ENCODE measurements at regions not wholly inside any gene's neighbourhood (a gene's known extent, or its start where the extent isn't known, plus 50 kb on each side); places are given as distances from the start of the nearest gene placed in this dataset.

GRCh38 chr16:25633549-25633948 is 58.2 kb upstream of the HS3ST4 start:
- Histone ChIP-seq H3K9me3 (no peaks in the 10 kb centered on the region), H3K9ac (no peak overlapping the region), H3K4me3 (ENCODE audit: low read depth in 2 of 2, low read length in 1 of 2) (no peak overlapping the region), H3K79me2 (ENCODE audit: insufficient read depth) (no peaks in the 10 kb centered on the region), H3K4me2 (no peak overlapping the region), H3K9me2 (no peaks in the 10 kb centered on the region), H3K27me3 (ENCODE audit: insufficient read depth) (no peaks in the 10 kb centered on the region), H2AFZ (ENCODE audit: low read depth) (no peak overlapping the region), H4K20me1 (ENCODE audit: insufficient read depth) (no peaks in the 10 kb centered on the region), H3K36me3 (replicated peaks in 1 of 2; ENCODE audit: control insufficient read depth in 1 of 2, insufficient read depth in 2 of 2, low read length in 1 of 2) (no peaks in the 10 kb centered on the region), H3K27ac (ENCODE audit: low read depth in 2 of 2, low read length in 1 of 2) (no peak overlapping the region), H3F3A (replicated peaks; ENCODE audit: insufficient read depth) (no peaks in the 10 kb centered on the region), H3K4me1 (ENCODE audit: control insufficient read depth in 1 of 2, insufficient read depth in 2 of 2, low read depth in 1 of 2, low read length in 1 of 2) (no peaks in the 10 kb centered on the region)
- POLR2A ChIA-PET = no interaction called here
- TF ChIP-seq NRF1 (IDR thresholded peaks at IDR 0.05; ENCODE audit: low read depth, low read length) (no peak), POLR2AphosphoS5 (IDR thresholded peaks at IDR 0.05; ENCODE audit: low read depth, low read length) (no peak), FOSL2 (IDR thresholded peaks at IDR 0.05; ENCODE audit: borderline replicate concordance, low read depth) (peak; percentile 51; the same call in 1 of the 2 replicates)
- 0% methylated on average over 2 of the region's 2 CpGs for WGBS (ENCODE audit: low lambda C conversion rate)
- CTCF ChIA-PET = interaction anchor here (0.8 to 1.1 kb wide), 2 partner anchors 10 to 13 kb away, joined by 3 to 4 read pairs; no protein-coding TSS in a partner anchor
- no peak for DNase-seq

GRCh38 chr16:25628766-25629165 is 63.0 kb upstream of the HS3ST4 start:
- CTCF ChIA-PET = no interaction called here
- no peaks in the 10 kb centered on the region for H3F3A ChIP-seq (replicated peaks; ENCODE audit: insufficient read depth)
- 9% methylated on average over 2 of the region's 2 CpGs for WGBS (ENCODE audit: low lambda C conversion rate)

DNA sequence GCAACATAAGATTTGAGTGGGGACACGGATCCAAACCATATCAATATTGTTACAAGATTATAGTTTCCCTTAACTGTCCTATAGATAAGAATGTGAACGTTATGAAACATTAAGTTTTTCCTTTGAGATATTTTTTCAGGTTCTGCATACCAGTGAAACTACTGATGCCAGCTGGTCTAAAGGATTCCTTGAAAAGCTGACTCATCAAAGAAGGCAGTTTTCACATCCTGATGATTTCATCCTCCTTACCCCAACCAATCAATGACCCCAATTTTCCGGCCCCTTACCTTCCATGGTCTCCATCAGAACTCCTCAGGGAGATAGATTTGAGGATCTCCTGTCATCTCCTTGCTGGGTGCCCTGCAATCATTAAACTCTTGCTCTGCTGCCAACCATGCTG is 64.1 kb upstream of the HS3ST4 start:
- POLR2A ChIA-PET = no interaction called here
- TF ChIP-seq NRF1 (IDR thresholded peaks at IDR 0.05; ENCODE audit: low read depth, low read length) (no peak), RAD21 (IDR thresholded peaks at IDR 0.05; ENCODE audit: low read length) (no peak), POLR2AphosphoS5 (IDR thresholded peaks at IDR 0.05; ENCODE audit: low read depth, low read length) (no peak), TAF1 (IDR thresholded peaks at IDR 0.05; ENCODE audit: borderline replicate concordance, low read depth, low read length) (no peak), RCOR1 (IDR thresholded peaks at IDR 0.05; ENCODE audit: low read length) (no peak), MAX (IDR thresholded peaks at IDR 0.05; ENCODE audit: low read depth) (no peak), SIN3A (IDR thresholded peaks at IDR 0.05; ENCODE audit: borderline replicate concordance, low read depth, low read length) (no peak), NFIC (IDR thresholded peaks at IDR 0.05; ENCODE audit: borderline replicate concordance) (no peak), JUND (IDR thresholded peaks at IDR 0.05) (no peak), FOSL2 (IDR thresholded peaks at IDR 0.05; ENCODE audit: borderline replicate concordance, low read depth) (no peak), GABPA (IDR thresholded peaks at IDR 0.05; ENCODE audit: low read depth) (no peak), SMC3 (IDR thresholded peaks at IDR 0.05; ENCODE audit: low read depth, low read length) (no peak), ELF1 (IDR thresholded peaks at IDR 0.05) (no peak), GATA2 (CRISPR knock-in tag; IDR thresholded peaks at IDR 0.05) (no peak), FOXM1 (IDR thresholded peaks at IDR 0.05; ENCODE audit: low read depth) (no peak)
- TF ChIP-seq, protein P1, sequence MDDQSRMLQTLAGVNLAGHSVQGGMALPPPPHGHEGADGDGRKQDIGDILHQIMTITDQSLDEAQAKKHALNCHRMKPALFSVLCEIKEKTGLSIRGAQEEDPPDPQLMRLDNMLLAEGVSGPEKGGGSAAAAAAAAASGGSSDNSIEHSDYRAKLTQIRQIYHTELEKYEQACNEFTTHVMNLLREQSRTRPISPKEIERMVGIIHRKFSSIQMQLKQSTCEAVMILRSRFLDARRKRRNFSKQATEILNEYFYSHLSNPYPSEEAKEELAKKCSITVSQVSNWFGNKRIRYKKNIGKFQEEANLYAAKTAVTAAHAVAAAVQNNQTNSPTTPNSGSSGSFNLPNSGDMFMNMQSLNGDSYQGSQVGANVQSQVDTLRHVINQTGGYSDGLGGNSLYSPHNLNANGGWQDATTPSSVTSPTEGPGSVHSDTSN (IDR thresholded peaks at IDR 0.05) = no peak
- TF ChIP-seq, protein P2, sequence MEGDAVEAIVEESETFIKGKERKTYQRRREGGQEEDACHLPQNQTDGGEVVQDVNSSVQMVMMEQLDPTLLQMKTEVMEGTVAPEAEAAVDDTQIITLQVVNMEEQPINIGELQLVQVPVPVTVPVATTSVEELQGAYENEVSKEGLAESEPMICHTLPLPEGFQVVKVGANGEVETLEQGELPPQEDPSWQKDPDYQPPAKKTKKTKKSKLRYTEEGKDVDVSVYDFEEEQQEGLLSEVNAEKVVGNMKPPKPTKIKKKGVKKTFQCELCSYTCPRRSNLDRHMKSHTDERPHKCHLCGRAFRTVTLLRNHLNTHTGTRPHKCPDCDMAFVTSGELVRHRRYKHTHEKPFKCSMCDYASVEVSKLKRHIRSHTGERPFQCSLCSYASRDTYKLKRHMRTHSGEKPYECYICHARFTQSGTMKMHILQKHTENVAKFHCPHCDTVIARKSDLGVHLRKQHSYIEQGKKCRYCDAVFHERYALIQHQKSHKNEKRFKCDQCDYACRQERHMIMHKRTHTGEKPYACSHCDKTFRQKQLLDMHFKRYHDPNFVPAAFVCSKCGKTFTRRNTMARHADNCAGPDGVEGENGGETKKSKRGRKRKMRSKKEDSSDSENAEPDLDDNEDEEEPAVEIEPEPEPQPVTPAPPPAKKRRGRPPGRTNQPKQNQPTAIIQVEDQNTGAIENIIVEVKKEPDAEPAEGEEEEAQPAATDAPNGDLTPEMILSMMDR (IDR thresholded peaks at IDR 0.05) = no peak

More at GRCh38 chr16:25628766-25629165, 63.0 kb upstream of the HS3ST4 start:
- TF ChIP-seq TCF12 (IDR thresholded peaks at IDR 0.05) (no peak), FOXM1 (IDR thresholded peaks at IDR 0.05; ENCODE audit: low read depth) (no peak), FOSL2 (IDR thresholded peaks at IDR 0.05; ENCODE audit: borderline replicate concordance, low read depth) (no peak), GABPA (IDR thresholded peaks at IDR 0.05; ENCODE audit: low read depth) (no peak), EZH2phosphoT487 (IDR thresholded peaks at IDR 0.05; ENCODE audit: borderline replicate concordance, low read depth) (no peak), EP300 (IDR thresholded peaks at IDR 0.05; ENCODE audit: borderline replicate concordance in 1 of 2, low read depth in 1 of 2, low read length in 1 of 2) (no peak), NRF1 (IDR thresholded peaks at IDR 0.05; ENCODE audit: low read depth, low read length) (no peak), TAF1 (IDR thresholded peaks at IDR 0.05; ENCODE audit: borderline replicate concordance, low read depth, low read length) (no peak), GATA2 (CRISPR knock-in tag; IDR thresholded peaks at IDR 0.05) (no peak)
- TF ChIP-seq, protein P3, sequence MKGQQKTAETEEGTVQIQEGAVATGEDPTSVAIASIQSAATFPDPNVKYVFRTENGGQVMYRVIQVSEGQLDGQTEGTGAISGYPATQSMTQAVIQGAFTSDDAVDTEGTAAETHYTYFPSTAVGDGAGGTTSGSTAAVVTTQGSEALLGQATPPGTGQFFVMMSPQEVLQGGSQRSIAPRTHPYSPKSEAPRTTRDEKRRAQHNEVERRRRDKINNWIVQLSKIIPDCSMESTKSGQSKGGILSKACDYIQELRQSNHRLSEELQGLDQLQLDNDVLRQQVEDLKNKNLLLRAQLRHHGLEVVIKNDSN (IDR thresholded peaks at IDR 0.05; ENCODE audit: borderline replicate concordance, low read depth) = no peak
- Histone ChIP-seq H3K4me1 (ENCODE audit: control insufficient read depth in 1 of 2, insufficient read depth in 2 of 2, low read depth in 1 of 2, low read length in 1 of 2) (no peaks in the 10 kb centered on the region), H3K79me2 (ENCODE audit: insufficient read depth) (no peaks in the 10 kb centered on the region), H3K4me2 (no peak overlapping the region), H3K36me3 (replicated peaks in 1 of 2; ENCODE audit: control insufficient read depth in 1 of 2, insufficient read depth in 2 of 2, low read length in 1 of 2) (no peaks in the 10 kb centered on the region), H3K4me3 (ENCODE audit: low read depth in 2 of 2, low read length in 1 of 2) (no peak overlapping the region), H2AFZ (ENCODE audit: low read depth) (no peak overlapping the region), H4K20me1 (ENCODE audit: insufficient read depth) (no peaks in the 10 kb centered on the region), H3K27me3 (ENCODE audit: insufficient read depth) (no peaks in the 10 kb centered on the region), H3K27ac (ENCODE audit: low read depth in 2 of 2, low read length in 1 of 2) (no peak overlapping the region), H3K9me3 (no peaks in the 10 kb centered on the region), H3K9ac (no peak overlapping the region), H3K9me2 (no peaks in the 10 kb centered on the region)
- DNase-seq = no peak
- POLR2A ChIA-PET = no interaction called here

More for the DNA sequence above, 64.1 kb upstream of the HS3ST4 start:
- H2AFZ ChIP-seq (ENCODE audit: low read depth) = no peak overlapping the region
- no peaks in the 10 kb centered on the region for H4K20me1 ChIP-seq (ENCODE audit: insufficient read depth)
- no peaks in the 10 kb centered on the region for H3K4me1 ChIP-seq (ENCODE audit: control insufficient read depth in 1 of 2, insufficient read depth in 2 of 2, low read depth in 1 of 2, low read length in 1 of 2)
- no peak overlapping the region for H3K4me2 ChIP-seq
- no peak overlapping the region for H3K4me3 ChIP-seq (ENCODE audit: low read depth in 2 of 2, low read length in 1 of 2)
- CTCF ChIA-PET = no interaction called here
- H3K79me2 ChIP-seq (ENCODE audit: insufficient read depth) = no peaks in the 10 kb centered on the region
- H3K9ac ChIP-seq = no peak overlapping the region
- H3K9me3 ChIP-seq = no peaks in the 10 kb centered on the region
- no peaks in the 10 kb centered on the region for H3K36me3 ChIP-seq (replicated peaks in 1 of 2; ENCODE audit: control insufficient read depth in 1 of 2, insufficient read depth in 2 of 2, low read length in 1 of 2)
- no peak overlapping the region for H3K27ac ChIP-seq (ENCODE audit: low read depth in 2 of 2, low read length in 1 of 2)
- no peaks in the 10 kb centered on the region for H3F3A ChIP-seq (replicated peaks; ENCODE audit: insufficient read depth)
- H3K9me2 ChIP-seq = no peaks in the 10 kb centered on the region
- DNase-seq = no peak
- no peaks in the 10 kb centered on the region; the same call in 1 of the 2 replicates for H3K27me3 ChIP-seq (ENCODE audit: insufficient read depth)
- 4% methylated on average over 3 of the region's 3 CpGs for WGBS (ENCODE audit: low lambda C conversion rate)

Data from SK-N-SH (cell line).